ENCODE measurements at regions not wholly inside any gene's neighbourhood (a gene's known extent, or its start where the extent isn't known, plus 50 kb on each side); places are given as distances from the start of the nearest gene placed in this dataset.
A peak's percentile ranks its signal among the peaks of the same experiment; 100 is the strongest.

DNA sequence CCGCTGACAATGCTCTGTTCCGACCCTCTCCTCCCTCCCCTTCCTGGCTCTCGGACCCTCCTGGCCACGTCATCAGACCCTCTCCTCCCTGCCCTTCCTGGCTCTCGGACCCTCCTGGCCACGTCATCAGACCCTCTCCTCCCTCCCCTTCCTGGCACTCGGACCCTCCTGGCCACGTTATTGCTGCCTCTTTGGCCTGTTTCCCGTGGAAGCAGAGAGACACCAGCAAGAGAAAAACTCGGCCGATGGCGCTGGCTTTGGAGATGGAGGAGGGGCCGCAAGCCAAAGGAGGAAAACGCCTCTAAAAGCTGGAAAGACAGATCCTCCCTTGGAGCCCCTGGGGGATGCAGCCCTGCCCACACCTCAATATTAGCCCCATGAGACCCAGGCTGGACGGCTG is 463.3 kb downstream of the BRD1 start:
- Histone ChIP-seq H3K4me2 (ENCODE audit: insufficient read depth, low read length, poor library complexity, severe bottlenecking) (no peak overlapping the region), H3K9me3 (replicated peaks in 1 of 2; ENCODE audit: control insufficient read depth in 2 of 2, insufficient read depth in 1 of 2, low read depth in 1 of 2, low read length in 2 of 2) (peaks cover 0 to 4% of the 10 kb centered on the region in 2 donors), H4K8ac (ENCODE audit: low read depth, low read length) (no peak overlapping the region), H3K14ac (ENCODE audit: low read length) (no peak overlapping the region), H3K36me3 (replicated peaks in 1 of 2; ENCODE audit: control insufficient read depth in 2 of 2, insufficient read depth in 2 of 2, low read length in 2 of 2) (no peaks in the 10 kb centered on the region), H3K4me3 (ENCODE audit: low read length in 2 of 2) (no peak overlapping the region), H2BK5ac (ENCODE audit: low read length) (no peak overlapping the region), H2BK15ac (ENCODE audit: low read length) (no peak overlapping the region), H2BK120ac (ENCODE audit: low read depth, low read length) (no peak overlapping the region), H2AK5ac (ENCODE audit: low read depth, low read length) (no peak overlapping the region), H4K91ac (ENCODE audit: low read depth, low read length, poor library complexity) (no peak overlapping the region), H3K27me3 (ENCODE audit: control insufficient read depth in 3 of 3, insufficient read depth in 3 of 3, low read depth in 1 of 3, low read length in 3 of 3) (no peaks in the 10 kb centered on the region), H3K79me1 (ENCODE audit: low read depth, low read length) (no peaks in the 10 kb centered on the region), H3K4ac (ENCODE audit: low read length) (no peak overlapping the region), H3K27ac (replicated peaks; ENCODE audit: low read length) (no peak overlapping the region), H3K9ac (ENCODE audit: low read depth, low read length, poor library complexity) (no peak overlapping the region), H3K23ac (ENCODE audit: low read depth, low read length, poor library complexity) (no peak overlapping the region), H2AFZ (ENCODE audit: low read length) (no peak overlapping the region), H3K18ac (ENCODE audit: low read length) (peak overlapping the region; percentile 19), H3K4me1 (ENCODE audit: control insufficient read depth in 2 of 2, insufficient read depth in 1 of 2, low read depth in 1 of 2, low read length in 2 of 2) (no peaks in the 10 kb centered on the region), H2BK12ac (ENCODE audit: low read length) (no peak overlapping the region)
- WGBS, 2 donors (ENCODE audit: extremely low coverage in 2 of 2, insufficient read length in 2 of 2, insufficient replicate concordance in 1 of 2) = no CpG with 5 or more reads among the region's 15 CpGs
- DNase-seq (ENCODE audit: low spot score) = no peak

DNA sequence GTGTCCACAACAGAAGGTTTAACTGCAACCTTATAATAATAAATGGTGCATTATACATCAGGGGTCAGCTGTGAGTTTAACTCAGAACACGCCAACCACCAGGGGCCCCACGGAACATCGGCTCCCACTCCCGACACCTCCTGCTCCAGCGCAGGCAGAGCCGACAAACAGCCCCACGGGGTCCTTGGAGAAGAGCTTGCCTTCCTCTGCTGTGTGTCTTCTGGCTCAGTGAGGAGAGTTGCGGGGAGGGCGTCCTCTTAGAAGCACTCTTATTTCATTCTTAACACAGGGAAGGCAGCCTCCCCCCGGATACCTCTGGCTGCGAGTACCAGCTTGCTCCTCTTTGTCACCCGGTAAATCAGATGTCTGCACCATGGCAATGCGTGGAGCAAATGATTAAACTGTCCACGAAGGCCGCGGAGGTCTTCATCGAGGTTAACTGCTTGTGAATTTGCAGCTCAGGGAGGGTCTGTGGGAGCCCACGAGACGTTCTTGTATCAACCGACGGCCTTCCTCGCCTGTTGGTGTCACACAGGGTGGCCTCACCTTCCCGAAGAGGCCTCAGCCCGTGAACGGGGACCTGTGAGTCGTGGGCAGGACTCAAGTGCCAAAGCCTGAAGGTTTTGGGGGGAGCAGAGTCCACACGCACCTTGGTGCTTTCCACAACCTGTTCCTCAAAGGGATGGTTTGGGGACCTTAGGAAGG is 464.0 kb downstream of the BRD1 start:
- H3K18ac ChIP-seq (ENCODE audit: low read length) = no peak overlapping the region
- H2AK5ac ChIP-seq (ENCODE audit: low read depth, low read length) = peak overlapping the region; percentile 19
- H4K91ac ChIP-seq (ENCODE audit: low read depth, low read length, poor library complexity) = no peak overlapping the region
- H2BK12ac ChIP-seq (ENCODE audit: low read length) = no peak overlapping the region
- H3K4me2 ChIP-seq (ENCODE audit: insufficient read depth, low read length, poor library complexity, severe bottlenecking) = no peak overlapping the region
- H3K4me3 ChIP-seq (ENCODE audit: low read length in 2 of 2) = no peak overlapping the region
- no peak overlapping the region for H2BK15ac ChIP-seq (ENCODE audit: low read length)
- DNase-seq (ENCODE audit: low spot score) = no peak
- no peak overlapping the region for H3K14ac ChIP-seq (ENCODE audit: low read length)
- H2AFZ ChIP-seq (ENCODE audit: low read length) = no peak overlapping the region
- no peaks in the 10 kb centered on the region for H3K36me3 ChIP-seq (replicated peaks in 1 of 2; ENCODE audit: control insufficient read depth in 2 of 2, insufficient read depth in 2 of 2, low read length in 2 of 2)
- no peak overlapping the region for H4K8ac ChIP-seq (ENCODE audit: low read depth, low read length)
- H3K27ac ChIP-seq (replicated peaks; ENCODE audit: low read length) = no peak overlapping the region
- no peak overlapping the region for H3K9ac ChIP-seq (ENCODE audit: low read depth, low read length, poor library complexity)
- peaks cover 0 to 4% of the 10 kb centered on the region in 2 donors for H3K9me3 ChIP-seq (replicated peaks in 1 of 2; ENCODE audit: control insufficient read depth in 2 of 2, insufficient read depth in 1 of 2, low read depth in 1 of 2, low read length in 2 of 2)
- no peak overlapping the region for H2BK120ac ChIP-seq (ENCODE audit: low read depth, low read length)
- H2BK5ac ChIP-seq (ENCODE audit: low read length) = no peak overlapping the region
- no peak overlapping the region for H3K23ac ChIP-seq (ENCODE audit: low read depth, low read length, poor library complexity)
- H3K4me1 ChIP-seq (ENCODE audit: control insufficient read depth in 2 of 2, insufficient read depth in 1 of 2, low read depth in 1 of 2, low read length in 2 of 2) = no peaks in the 10 kb centered on the region
- H3K27me3 ChIP-seq (ENCODE audit: control insufficient read depth in 3 of 3, insufficient read depth in 3 of 3, low read depth in 1 of 3, low read length in 3 of 3) = no peaks in the 10 kb centered on the region
- H3K4ac ChIP-seq (ENCODE audit: low read length) = no peak overlapping the region
- no peaks in the 10 kb centered on the region for H3K79me1 ChIP-seq (ENCODE audit: low read depth, low read length)
- WGBS, 2 donors (ENCODE audit: extremely low coverage in 2 of 2, insufficient read length in 2 of 2, insufficient replicate concordance in 1 of 2) = no CpG with 5 or more reads among the region's 27 CpGs

DNA sequence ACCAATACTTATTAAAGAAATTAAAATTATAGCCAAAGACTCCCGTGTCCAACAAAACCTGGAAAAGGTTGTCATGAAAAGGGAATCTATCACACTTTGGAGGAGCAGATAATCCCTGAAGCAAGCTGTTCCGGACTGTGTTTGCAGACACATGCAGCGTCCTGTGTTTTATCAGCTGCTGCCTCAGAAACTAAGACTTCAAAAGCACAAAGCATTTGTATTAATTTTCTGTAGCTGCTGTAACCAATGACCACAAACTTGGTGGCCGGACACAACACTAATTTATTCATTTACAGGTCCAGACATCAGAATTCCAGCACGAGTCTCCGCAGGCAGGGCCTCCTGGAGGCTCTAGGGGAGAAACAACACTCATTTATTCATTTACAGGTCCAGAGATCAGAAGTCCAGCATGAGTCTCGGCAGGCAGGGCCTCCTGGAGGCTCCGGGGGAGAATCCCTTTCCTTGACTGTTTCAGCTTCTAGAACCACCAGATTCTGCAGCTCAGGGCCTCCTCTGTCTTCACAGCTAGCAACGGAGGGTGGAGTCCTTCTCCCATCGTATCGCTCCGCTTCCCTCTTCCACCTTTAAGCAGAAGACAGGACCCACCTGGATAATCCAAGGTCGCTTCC is 465.3 kb downstream of the BRD1 start:
- no peak overlapping the region for H3K23ac ChIP-seq (ENCODE audit: low read depth, low read length, poor library complexity)
- peaks cover 0 to 4% of the 10 kb centered on the region in 2 donors for H3K9me3 ChIP-seq (replicated peaks in 1 of 2; ENCODE audit: control insufficient read depth in 2 of 2, insufficient read depth in 1 of 2, low read depth in 1 of 2, low read length in 2 of 2)
- no peak overlapping the region for H4K8ac ChIP-seq (ENCODE audit: low read depth, low read length)
- no CpG with 5 or more reads among the region's 13 CpGs for WGBS, 2 donors (ENCODE audit: extremely low coverage in 2 of 2, insufficient read length in 2 of 2, insufficient replicate concordance in 1 of 2)
- H3K36me3 ChIP-seq (replicated peaks in 1 of 2; ENCODE audit: control insufficient read depth in 2 of 2, insufficient read depth in 2 of 2, low read length in 2 of 2) = no peaks in the 10 kb centered on the region
- H2AFZ ChIP-seq (ENCODE audit: low read length) = no peak overlapping the region
- H3K4me3 ChIP-seq (ENCODE audit: low read length in 2 of 2) = no peak overlapping the region
- no peaks in the 10 kb centered on the region for H3K79me1 ChIP-seq (ENCODE audit: low read depth, low read length)
- no peak overlapping the region for H3K14ac ChIP-seq (ENCODE audit: low read length)
- DNase-seq (ENCODE audit: low spot score) = no peak
- no peak overlapping the region for H3K4ac ChIP-seq (ENCODE audit: low read length)
- no peak overlapping the region for H2BK5ac ChIP-seq (ENCODE audit: low read length)
- no peaks in the 10 kb centered on the region for H3K4me1 ChIP-seq (ENCODE audit: control insufficient read depth in 2 of 2, insufficient read depth in 1 of 2, low read depth in 1 of 2, low read length in 2 of 2)
- no peak overlapping the region for H2BK15ac ChIP-seq (ENCODE audit: low read length)
- no peak overlapping the region for H2AK5ac ChIP-seq (ENCODE audit: low read depth, low read length)
- H3K4me2 ChIP-seq (ENCODE audit: insufficient read depth, low read length, poor library complexity, severe bottlenecking) = no peak overlapping the region
- H3K18ac ChIP-seq (ENCODE audit: low read length) = no peak overlapping the region
- no peak overlapping the region for H3K27ac ChIP-seq (replicated peaks; ENCODE audit: low read length)
- no peak overlapping the region for H2BK12ac ChIP-seq (ENCODE audit: low read length)
- H2BK120ac ChIP-seq (ENCODE audit: low read depth, low read length) = no peak overlapping the region
- no peak overlapping the region for H4K91ac ChIP-seq (ENCODE audit: low read depth, low read length, poor library complexity)
- no peaks in the 10 kb centered on the region for H3K27me3 ChIP-seq (ENCODE audit: control insufficient read depth in 3 of 3, insufficient read depth in 3 of 3, low read depth in 1 of 3, low read length in 3 of 3)
- no peak overlapping the region for H3K9ac ChIP-seq (ENCODE audit: low read depth, low read length, poor library complexity)

DNA sequence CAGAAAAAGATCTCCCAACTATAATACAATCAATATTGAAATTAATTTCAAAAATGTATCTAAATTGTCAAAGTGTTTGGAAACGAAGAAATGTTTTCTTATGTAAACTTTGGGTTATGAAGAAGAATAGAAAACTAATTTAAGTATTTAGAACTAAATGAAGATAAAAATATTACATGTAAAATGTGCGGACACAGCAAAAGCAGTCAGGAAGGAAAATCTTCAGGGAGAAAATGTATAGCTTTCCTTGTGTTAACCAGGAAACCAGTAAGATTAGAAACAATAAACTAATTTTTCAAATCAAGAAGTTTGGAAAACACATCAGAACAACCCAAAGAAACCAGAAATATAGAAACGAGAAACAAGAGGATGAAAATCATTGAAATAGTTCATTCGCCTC is 466.5 kb downstream of the BRD1 start:
- H3K14ac ChIP-seq (ENCODE audit: low read length) = no peak overlapping the region
- H2AFZ ChIP-seq (ENCODE audit: low read length) = no peak overlapping the region
- DNase-seq (ENCODE audit: low spot score) = no peak
- no peak overlapping the region for H4K91ac ChIP-seq (ENCODE audit: low read depth, low read length, poor library complexity)
- no peaks in the 10 kb centered on the region for H3K79me1 ChIP-seq (ENCODE audit: low read depth, low read length)
- peaks cover 0 to 6% of the 10 kb centered on the region in 2 donors for H3K9me3 ChIP-seq (replicated peaks in 1 of 2; ENCODE audit: control insufficient read depth in 2 of 2, insufficient read depth in 1 of 2, low read depth in 1 of 2, low read length in 2 of 2)
- no peaks in the 10 kb centered on the region for H3K4me1 ChIP-seq (ENCODE audit: control insufficient read depth in 2 of 2, insufficient read depth in 1 of 2, low read depth in 1 of 2, low read length in 2 of 2)
- H3K4me3 ChIP-seq (ENCODE audit: low read length in 2 of 2) = no peak overlapping the region
- no peaks in the 10 kb centered on the region for H3K27me3 ChIP-seq (ENCODE audit: control insufficient read depth in 3 of 3, insufficient read depth in 3 of 3, low read depth in 1 of 3, low read length in 3 of 3)
- no peak overlapping the region for H2BK120ac ChIP-seq (ENCODE audit: low read depth, low read length)
- H2AK5ac ChIP-seq (ENCODE audit: low read depth, low read length) = no peak overlapping the region
- H2BK15ac ChIP-seq (ENCODE audit: low read length) = no peak overlapping the region
- H3K4ac ChIP-seq (ENCODE audit: low read length) = no peak overlapping the region
- no peak overlapping the region for H3K4me2 ChIP-seq (ENCODE audit: insufficient read depth, low read length, poor library complexity, severe bottlenecking)
- no peak overlapping the region for H2BK5ac ChIP-seq (ENCODE audit: low read length)
- no peak overlapping the region for H3K23ac ChIP-seq (ENCODE audit: low read depth, low read length, poor library complexity)
- H3K27ac ChIP-seq (replicated peaks; ENCODE audit: low read length) = no peak overlapping the region
- no peak overlapping the region for H3K18ac ChIP-seq (ENCODE audit: low read length)
- no peak overlapping the region for H4K8ac ChIP-seq (ENCODE audit: low read depth, low read length)
- H2BK12ac ChIP-seq (ENCODE audit: low read length) = no peak overlapping the region
- no peaks in the 10 kb centered on the region for H3K36me3 ChIP-seq (replicated peaks in 1 of 2; ENCODE audit: control insufficient read depth in 2 of 2, insufficient read depth in 2 of 2, low read length in 2 of 2)
- WGBS, 2 donors (ENCODE audit: extremely low coverage in 2 of 2, insufficient read length in 2 of 2, insufficient replicate concordance in 1 of 2) = no CpG with 5 or more reads among the region's 4 CpGs
- no peak overlapping the region for H3K9ac ChIP-seq (ENCODE audit: low read depth, low read length, poor library complexity)
